ENCODE measurements at regions not wholly inside any gene's neighbourhood (a gene's known extent, or its start where the extent isn't known, plus 50 kb on each side); places are given as distances from the start of the nearest gene placed in this dataset.

GRCh38 chr4:156633847-156634246, 337.8 kb downstream of the PDGFC start:
- TF ChIP-seq POLR2A (IDR thresholded peaks at IDR 0.05; ENCODE audit: low read depth, low read length) (no peak), CTCF (IDR thresholded peaks at IDR 0.05; ENCODE audit: extremely low read depth in 1 of 2, insufficient read depth in 1 of 2, low read depth in 1 of 2, low read length in 2 of 2) (no peak), POLR2AphosphoS5 (IDR thresholded peaks at IDR 0.05; ENCODE audit: insufficient read depth, low read depth, low read length) (no peak), EZH2 (IDR thresholded peaks at IDR 0.05; ENCODE audit: borderline replicate concordance, low read depth, low read length, severe bottlenecking) (no peak), MAX (IDR thresholded peaks at IDR 0.05; ENCODE audit: insufficient read depth, insufficient read length) (no peak), JUN (IDR thresholded peaks at IDR 0.05; ENCODE audit: borderline replicate concordance, insufficient read depth, insufficient read length, low read depth) (no peak), GATA2 (IDR thresholded peaks at IDR 0.05; ENCODE audit: insufficient read depth, insufficient read length, low read depth, low read length) (no peak)

All from endothelial cell of umbilical vein (primary cell).